Left colon (tissue), 2 donors: ENCODE measurements at regions not wholly inside any gene's neighbourhood (a gene's known extent, or its start where the extent isn't known, plus 50 kb on each side); places are given as distances from the start of the nearest gene placed in this dataset.
"Not testable (repeated sequence)": the region's sequence is repeated elsewhere in the genome, so short reads cannot be mapped to it uniquely, and the experiment has no call there.

Experiments
- ATAC-seq: fragments of 200-7000 bp; cut with Tn5 transposase; one replicate; pipeline ENCODE4 v1.9.1; 2020; ENCODE audit warnings: mild to moderate bottlenecking, moderate library complexity
- DNase-seq, 2 donors: peaks; one replicate each; pipeline ENCODE4 v3.0.0-alpha.2; 2020
- intact Hi-C, 2 donors: fragments of 100-400 bp; cut with DNase I in 1 of 2; cut with micrococcal nuclease in 1 of 2; formaldehyde crosslinking; loops; one replicate each; pipeline versions ENCODE4 v1.11.2 to v1.14.0; 2022; cut with DNase I, micrococcal nuclease
- donor health status: DM: no; HTN: no; CAD: no.
- donor health status: DM: yes; HTN: yes; CAD: no.

DNA sequence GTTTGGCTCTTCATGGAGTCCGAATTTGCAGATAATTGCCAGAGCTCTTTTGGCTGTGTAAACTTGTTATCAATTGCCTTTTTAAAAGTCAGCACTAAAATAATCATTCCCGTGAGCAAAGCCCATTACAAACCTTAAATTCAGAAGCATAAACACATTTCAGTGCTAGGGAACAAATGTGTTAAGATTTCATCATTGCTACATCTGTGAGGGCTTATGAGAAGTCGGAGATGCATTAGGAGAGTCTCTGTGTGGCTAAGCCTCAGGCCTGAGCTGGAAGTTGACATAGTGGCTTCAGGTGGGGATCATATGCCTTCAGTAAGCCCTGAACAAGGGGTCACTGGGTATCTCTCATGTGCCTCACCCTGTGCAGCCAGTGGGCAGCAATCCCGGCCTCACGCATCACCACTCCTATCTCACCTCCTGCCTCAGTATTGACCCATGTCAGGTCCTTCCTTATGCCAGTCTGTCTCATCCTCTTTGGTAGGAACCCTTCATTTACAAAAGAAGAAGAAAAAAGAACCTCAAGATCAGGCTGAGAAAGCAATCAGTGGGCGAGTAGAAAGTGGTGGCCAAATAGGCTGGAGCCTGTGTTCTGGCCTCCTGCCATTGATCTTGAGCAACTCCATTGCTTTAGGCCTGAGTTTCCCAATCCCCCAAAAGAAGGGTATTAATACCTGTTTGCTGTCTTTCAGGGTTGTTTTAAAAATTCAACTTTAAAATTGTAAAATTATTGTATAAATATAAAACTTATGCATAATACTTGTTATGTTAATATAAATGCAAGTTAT is 233.5 kb downstream of the IL20RB start:
- DNase-seq (no peak), ATAC-seq (no peak)
- intact Hi-C loops = no loop called here

DNA sequence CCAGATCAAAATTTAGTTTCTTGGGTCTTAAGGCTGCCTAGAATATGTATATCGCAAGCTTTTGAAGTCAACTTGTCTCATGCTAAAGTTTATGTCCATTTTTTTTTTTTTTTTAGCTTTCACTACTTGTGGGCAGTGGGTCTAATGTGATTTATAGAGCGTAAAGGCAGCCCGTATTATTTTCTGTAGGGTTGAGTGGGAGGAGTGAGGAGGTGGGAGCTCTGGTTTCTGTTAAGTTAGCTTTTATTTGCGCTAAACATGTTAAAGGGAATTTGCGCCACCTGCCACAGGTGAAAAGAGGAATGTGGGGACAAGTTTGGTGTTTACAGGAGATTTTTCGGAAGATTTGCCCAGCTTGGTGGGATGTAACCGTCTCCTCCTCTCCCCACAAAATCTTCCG is 234.2 kb downstream of the IL20RB start:
- no peak for DNase-seq
- intact Hi-C loops = no loop called here
- ATAC-seq = no peak

DNA sequence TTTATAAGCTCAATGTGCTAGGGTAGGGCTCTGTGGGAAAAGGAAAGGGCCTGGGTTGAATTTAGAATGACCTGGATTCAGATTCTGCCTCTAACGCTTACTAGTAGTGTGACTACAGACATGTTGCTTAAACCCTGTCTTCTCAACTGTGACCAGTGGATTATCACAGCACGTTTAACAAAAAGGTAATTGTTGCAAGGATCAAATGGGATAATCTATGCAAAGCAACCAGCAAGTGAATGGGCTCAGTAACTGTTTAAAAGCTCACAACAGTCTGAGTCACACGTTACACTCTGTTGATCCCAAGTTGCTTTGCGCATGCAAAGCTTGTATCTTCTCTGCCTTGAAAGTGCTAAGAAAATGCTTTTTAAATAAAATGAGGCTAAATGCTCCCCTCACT is 236.5 kb downstream of the IL20RB start:
- intact Hi-C loops = no loop called here
- ATAC-seq (no peak), DNase-seq (no peak)

- intact Hi-C loops, DNase-seq, ATAC-seq: not testable (repeated sequence)
These were observed 240.6 kb downstream of the IL20RB start for GRCh38 chr3:137198374-137198773.

DNA sequence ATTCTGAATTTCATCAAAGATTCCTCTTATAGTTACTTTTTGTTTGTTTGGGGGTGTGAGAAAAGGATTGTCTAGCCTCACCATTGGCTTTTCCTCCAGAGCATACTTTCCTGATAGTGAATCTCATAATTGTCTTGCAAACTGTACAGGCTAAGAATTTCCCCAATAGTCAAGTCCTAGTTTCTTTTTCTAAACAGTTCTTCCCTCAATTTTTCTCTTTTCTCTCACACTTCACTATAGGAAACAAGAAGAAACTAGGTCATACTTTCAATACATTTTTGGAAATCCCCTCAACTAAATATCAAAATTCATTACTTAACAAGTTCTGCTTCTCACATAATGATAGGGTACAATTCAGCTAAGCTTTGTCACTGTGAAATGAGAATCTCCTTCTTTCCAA is 241.9 kb downstream of the IL20RB start:
- intact Hi-C loops = no loop called here
- ATAC-seq (no peak), DNase-seq (no peak)

- intact Hi-C loops = no loop called here
- no peak for DNase-seq
- ATAC-seq = no peak
These were observed 243.3 kb downstream of the IL20RB start for GRCh38 chr3:137201066-137201465.

DNA sequence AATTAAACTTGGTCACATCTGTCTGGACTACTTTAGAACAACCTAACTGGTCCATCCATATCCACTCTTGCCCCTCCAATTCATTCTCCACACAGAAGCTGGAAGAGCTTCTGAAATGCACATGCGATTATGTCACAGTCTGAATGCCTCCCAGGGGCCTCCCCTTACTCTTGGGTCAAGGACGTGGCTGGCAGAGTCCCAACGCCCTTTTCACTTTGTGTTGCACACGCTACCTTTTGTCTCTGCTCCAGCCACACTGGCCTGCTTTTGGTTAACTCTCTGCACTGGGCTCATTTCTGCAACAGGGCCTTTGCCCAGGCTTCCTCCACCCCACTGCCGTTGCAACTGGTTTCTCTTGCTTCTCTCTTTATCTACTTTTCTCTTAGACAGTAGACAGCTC is 245.2 kb downstream of the IL20RB start:
- ATAC-seq = no peak
- intact Hi-C loops = no loop called here

DNA sequence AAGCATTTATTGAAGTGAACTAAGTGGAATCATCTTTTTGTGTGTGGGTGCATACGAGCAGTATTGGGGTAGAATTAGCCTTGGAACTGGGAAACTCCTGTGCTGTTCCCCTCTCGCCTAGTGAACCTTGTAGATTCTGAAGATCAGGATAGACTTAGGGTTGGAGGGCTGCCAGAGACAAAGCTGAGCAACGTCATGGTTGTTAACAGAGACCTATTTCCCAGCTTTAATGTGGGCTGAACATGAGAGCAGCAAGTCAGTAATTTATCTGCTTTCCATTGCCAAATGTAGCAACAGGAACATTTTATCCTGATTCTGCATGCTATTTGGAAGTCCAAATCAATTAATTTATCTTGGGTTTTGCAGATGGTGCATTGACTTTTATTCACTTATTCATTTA is 246.6 kb downstream of the IL20RB start:
- ATAC-seq (no peak), DNase-seq (no peak)
- intact Hi-C loops = no loop called here

More for the DNA sequence above, 245.2 kb downstream of the IL20RB start:
- DNase-seq = no peak

DNA sequence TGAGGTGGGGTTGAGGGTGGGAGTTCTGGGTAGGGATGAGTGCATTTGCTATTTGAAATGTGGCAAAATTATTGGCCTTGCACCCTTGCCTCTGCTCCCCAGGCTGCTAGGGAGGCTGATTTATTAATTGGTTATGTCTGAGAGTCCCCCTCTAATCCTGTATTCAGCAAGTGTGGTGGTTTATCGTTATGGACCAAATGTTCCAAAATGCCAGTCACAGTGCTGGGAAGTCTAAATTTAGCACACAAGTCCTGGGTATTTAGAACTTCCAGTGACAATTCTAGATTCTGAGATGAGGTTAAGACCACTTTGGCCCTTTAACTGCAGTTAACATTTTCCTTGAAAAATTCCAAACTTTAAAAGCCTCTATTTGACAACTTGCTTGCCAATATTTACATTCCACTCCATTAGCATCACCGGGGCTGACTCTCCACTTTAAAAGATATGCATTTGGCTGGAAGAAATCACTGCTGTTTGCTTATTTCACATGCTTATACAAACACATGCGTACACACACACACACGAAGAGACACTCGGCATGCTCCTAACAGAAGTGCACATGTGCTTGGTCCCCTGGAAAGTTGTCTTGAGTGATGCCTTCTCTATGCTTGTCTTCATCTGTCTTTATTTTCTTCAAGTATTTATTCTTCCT is 247.7 kb downstream of the IL20RB start:
- DNase-seq = no peak
- ATAC-seq = no peak
- intact Hi-C loops = no loop called here

GRCh38 chr3:137207616-137208015 is 249.8 kb downstream of the IL20RB start:
- intact Hi-C loops = no loop called here
- no peak for ATAC-seq
- DNase-seq = no peak

DNA sequence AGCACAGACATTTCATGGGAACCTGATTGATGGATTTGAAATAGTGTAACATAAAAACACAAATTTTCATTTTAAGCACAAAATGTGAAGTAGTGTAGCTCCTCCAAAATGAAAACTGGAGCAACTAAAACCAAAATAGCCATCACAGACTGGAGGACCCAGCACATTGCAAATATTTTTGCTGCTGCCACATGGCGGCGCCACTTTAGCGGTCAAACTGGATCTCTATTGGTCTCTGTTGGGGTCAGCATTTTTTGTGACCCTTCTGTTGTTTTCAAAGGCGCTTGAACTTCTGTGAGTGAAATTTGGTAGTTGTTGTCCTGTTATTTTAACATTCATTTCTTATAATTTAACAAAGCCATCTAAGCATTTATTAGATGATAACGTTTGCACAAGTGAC is 259.9 kb downstream of the IL20RB start:
- intact Hi-C loops = no loop called here
- DNase-seq (no peak), ATAC-seq (no peak)

DNA sequence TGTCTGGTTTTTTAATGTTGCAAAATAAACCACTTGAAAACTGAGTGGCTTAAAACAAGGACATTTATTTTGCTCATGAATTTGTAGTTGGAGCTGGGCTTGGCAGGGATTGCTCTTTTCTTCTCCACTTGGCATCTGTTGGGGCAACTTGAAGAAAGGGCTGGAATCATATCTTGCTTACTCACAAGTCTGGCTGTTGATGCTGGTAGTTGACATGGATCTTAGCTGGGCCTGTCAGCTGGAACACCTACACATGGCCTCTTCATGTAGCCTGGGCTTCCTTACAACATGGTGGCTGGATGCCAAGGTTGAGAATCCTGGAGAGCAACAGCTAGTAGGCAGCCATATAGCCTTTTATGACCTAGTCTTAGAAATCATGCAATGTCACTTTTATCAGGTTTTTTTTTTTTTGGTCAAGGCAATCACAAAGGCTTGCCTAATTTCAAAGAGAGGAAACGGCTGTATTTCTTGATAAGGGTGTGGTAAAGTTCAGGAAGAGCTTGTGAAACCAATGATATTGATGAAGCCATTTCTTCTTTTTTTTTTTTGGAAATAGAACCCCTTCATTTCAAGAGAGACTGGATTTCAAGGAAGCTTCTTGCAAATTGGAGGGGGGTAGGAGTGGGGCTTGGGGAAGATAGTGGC is 262.1 kb downstream of the IL20RB start:
- intact Hi-C loops = no loop called here
- ATAC-seq (no peak), DNase-seq (no peak)

DNA sequence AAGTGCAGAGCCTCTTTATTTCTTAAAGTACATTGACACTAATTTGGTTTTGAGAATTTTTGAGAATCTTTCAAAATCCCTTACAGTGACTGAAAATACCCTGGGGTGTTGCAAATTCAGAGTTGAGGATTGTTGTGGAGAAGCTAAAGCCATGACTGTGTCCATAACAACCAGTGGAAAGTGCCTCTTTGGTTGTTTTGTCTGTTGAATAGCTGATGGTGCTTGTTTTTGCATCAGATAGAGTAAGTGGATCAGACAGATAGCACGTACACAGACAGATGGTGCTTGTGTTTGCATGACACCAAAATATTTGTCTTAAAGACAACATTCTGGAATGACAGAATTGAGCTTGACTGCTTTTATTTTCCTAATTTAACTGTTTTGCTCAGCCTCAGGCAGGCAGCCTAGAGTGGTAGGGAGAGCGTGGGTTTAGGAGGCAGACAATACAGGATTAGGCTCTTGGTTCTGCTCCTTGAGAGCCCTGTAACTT is 265.0 kb downstream of the IL20RB start:
- intact Hi-C loops = no loop called here
- ATAC-seq (no peak), DNase-seq (no peak)

DNA sequence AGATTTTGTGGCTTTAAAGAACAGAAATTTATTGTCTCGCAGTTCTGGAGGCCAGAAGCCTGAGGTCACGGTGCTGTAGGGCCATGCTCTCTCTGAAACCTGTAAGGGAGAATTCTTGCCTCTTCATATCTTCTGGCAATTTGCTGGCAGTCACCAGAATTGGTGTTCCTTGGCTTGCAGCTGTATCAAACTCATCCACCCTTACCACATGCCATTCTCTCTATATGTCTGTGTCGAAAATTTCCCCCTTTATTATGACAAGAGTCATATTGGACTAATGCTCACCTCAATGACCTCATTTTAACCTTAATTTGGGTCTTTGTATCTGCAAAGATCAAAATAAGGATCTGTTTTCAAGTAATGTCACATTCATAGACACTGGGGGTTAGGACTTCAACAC is 266.7 kb downstream of the IL20RB start:
- no peak for DNase-seq
- intact Hi-C loops = no loop called here

DNA sequence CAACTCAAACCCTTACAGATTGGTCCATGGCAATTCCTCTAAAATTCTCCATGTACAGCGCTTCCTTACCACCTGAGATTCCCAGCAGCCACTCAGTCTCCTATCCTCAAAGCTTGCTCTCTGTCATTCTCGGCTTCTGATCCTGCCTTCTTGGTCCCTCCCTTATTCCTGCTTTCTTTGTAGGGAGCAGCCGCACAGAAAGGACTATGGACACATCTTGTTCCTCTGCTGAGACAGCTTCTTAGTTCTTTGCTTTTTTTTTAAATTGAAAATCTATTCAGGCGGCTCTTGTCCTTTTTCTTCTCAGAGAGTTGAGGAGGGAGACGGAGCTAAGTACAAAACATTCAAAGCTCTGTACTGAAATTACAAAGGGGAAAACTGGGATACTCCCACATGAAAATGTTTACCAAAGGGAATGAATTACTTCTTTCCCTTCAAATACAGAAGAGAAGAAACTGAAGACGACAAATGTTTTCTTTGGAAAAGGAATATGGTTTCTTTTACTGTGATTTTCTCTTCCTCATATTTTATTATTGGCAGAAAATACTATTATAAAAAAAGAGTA is 285.1 kb downstream of the IL20RB start:
- intact Hi-C loops = no loop called here
- DNase-seq (no peak), ATAC-seq (no peak)

More for the DNA sequence above, 266.7 kb downstream of the IL20RB start:
- no peak for ATAC-seq

- DNase-seq (no peak), ATAC-seq (no peak)
- intact Hi-C loops = no loop called here
These were observed 288.7 kb downstream of the IL20RB start for GRCh38 chr3:137246491-137246890.

DNA sequence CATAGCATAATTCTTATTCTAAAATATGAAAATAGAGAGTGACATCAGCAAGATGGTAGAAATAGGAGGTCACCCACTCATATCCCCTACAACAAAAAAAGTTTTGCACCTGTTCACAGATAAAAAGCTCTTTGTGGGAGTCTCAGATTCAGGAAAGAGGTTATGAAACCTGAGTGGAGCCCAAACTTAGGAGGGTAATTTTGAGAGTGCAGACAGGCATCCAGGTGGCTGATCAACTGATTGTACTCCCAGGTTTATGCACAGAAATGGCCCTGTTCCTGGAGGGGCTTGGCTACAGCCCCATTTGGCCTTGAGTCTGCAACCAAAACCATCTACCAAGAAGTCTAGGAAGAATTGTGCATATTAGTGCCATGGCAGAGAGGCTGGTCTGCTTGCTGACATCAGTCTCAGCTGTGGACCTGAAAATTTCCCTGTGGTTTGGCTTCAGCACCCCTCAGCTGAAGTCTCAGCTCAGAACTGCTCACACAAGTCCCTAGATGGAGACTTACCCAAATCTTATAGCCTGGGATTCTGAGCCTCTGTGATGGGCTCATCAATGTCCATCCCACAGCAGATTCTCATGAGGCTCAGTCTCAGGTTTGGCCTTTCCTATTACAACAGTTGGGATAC is 291.6 kb downstream of the IL20RB start:
- intact Hi-C loops = no loop called here
- ATAC-seq (no peak), DNase-seq (no peak)

- ATAC-seq (no peak), DNase-seq (no peak)
- intact Hi-C loops = no loop called here
These were observed 301.3 kb downstream of the IL20RB start for GRCh38 chr3:137259089-137259488.

DNA sequence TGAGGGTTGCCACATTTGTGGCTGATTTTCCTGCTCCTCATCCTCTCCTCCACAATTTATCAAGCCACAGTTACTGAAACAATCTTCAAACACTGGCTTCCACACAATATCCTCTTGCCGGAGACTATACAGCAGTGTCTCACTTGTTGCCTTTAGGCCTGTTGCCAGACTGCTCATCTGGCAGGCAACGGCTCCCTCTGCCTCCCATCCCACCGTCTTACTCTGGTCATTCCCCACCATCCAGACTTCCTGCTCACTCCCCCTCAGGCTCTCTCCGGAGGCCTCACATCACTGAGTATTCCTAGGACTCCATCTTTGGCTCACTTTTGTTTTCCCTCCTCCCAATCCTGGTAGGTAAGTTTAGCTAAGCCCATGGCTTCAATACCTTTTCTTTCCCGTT is 301.9 kb downstream of the IL20RB start:
- intact Hi-C loops = no loop called here
- DNase-seq (no peak), ATAC-seq (no peak)
